ENCODE measurements at regions not wholly inside any gene's neighbourhood (a gene's known extent, or its start where the extent isn't known, plus 50 kb on each side); places are given as distances from the start of the nearest gene placed in this dataset.
"Not testable (repeated sequence)": the region's sequence is repeated elsewhere in the genome, so short reads cannot be mapped to it uniquely, and the experiment has no call there.

DNA sequence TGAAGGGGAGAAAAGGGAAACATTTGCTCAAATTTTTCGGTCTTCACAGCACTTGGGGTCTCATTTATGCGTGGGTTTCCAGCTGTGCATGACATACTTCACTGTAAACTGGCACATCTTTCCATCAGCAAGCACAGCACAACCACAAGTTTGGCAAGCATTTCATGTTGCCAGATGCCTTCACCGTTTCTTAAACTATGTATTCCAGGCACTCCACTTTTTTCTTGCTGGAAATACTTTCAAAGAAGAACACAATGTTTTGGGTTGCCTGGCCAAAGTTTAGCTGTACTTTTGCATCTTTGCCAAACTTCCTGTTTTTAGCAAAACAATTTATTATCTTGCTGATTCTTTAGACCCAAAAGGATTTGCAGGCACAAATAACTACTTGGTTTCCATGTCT, 194.6 kb upstream of the MEIS1 start:
- DNase-seq = no peak

DNA sequence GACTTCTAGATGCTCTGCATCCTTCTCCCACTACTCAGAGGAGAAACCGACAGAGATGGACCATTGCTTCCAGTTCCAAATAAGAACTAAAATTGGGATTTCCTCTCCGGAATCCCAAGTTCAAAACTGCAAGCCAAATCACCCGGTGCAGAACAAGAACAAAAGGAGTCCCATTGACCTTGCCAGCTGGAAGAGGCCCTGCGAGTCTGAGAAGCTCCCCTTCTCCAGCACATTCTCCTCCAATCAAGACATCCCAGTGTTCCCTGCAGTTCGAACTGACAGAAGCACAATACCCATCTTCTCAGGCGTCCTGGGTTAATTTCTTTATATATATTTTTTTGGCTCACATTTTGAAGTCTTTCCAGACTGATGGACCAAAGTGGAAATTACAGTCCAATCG, 195.3 kb upstream of the MEIS1 start:
- DNase-seq = no peak

GRCh38 chr2:66237803-66238379, 197.0 kb upstream of the MEIS1 start:
- DNase-seq = no peak

- no peak for DNase-seq
These were observed 197.8 kb upstream of the MEIS1 start for GRCh38 chr2:66236816-66237802.

DNA sequence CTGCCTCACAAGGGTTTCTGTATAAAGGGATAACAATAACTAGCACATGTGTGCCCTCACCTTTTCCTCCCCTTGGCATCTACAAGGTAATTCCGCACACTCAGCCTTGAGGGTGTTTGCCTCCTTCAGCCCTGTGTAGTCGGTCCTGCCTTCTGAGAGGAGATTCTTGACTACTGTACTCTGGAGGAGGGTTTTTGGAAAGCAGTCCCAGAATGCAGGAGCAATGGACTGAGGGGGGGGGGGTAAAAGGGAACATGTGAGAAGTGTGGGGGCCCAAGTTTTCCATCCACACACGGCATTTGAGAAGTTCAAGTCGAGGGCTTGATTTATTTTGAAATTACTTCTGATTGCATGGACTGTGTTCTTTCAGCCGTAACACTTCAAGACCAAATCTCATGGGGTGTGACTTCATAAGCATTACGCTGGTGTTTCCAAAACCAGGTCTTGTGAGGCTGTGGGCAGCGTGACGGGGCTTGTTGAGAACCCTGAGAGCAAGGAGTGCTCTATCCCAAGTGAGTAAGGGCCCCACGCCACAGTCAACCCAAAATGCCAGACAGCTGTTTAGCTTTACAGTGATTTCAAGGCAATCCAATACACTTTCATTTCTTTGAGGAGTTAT, 198.7 kb upstream of the MEIS1 start:
- DNase-seq = no peak

DNA sequence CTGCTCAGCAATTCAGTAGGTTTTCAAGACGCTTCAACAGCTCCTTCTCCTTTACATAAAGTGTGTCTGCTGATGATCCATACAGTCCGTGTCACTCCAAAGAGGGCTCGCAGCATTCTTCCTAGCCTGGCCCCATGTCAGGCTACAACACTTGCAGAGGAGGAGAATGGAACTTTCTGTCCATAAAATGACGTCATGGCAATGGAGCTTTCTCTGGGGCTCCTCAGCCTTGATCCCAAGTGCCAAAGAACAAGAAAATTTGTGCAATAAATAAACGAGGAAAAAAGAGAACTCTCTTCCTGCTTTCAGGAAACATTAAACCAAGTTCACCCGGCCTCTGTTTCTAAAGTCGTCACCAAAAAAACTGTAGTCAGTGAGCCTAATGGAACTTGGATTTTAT, 199.5 kb upstream of the MEIS1 start:
- no peak for DNase-seq

DNA sequence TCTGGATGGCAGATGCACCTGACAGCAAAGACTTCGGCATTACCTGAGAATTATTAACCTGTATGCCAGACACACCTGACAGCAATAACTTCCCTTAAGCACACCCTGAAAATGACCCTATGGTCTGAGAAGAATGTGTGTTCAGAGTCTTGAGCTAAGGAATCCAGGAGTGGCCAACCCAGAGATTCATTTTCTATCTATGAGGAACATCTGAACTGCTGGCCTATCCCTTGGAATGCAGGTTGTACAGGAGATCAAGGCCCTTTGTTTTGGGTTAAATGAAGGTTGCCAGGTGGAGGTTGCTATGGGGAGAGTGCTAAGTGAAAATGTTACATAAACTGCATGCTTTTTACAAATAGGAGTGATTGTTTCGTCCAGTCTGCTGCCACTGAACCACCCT, 200.9 kb upstream of the MEIS1 start:
- no peak for DNase-seq

DNA sequence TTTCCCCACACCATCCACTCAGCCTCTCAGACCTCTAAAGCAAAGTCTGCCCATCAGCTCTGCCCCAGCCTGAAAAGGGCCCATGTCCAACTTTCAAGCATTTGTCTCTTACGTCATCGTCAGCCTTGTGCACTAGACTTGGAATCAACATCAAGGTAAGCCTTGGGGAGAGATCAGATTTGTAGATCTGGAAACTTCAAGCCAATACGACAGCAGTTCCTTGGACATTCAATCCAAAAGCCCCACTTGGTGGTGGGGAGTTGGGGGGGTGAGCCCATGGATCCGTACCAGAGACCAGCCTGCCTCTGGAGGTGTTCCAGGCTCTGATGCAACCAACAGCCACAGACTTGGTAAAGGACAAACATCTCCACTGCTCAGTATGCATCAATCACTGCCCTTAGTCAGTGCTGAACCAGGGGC, 206.8 kb upstream of the MEIS1 start:
- no peak for DNase-seq

DNA sequence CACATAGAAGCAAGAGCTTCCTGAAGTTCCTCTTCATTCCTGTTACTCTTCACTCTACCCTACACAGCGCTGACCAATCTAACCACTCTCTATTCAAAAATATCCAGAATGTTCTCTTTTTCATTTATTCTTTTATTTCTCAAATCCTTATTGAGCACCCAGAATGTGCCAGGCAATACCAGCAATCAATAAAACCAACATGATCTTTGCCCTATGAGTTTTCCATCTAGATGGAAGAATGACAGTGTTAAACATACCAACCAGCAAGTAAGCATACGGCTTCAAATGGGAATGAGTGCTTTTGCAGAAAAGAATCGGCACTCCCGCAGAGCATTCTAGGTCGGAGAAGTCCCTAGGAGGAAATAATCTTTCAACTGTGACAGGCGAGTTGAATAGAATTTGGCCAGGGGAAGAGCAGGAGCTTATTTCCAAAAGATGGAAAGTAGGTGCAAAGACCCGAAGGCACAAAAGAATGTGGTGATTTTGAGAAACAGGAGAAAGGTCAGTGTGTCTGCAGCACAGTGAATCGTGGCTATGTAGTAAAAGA, 217.8 kb upstream of the MEIS1 start:
- no peak for DNase-seq

GRCh38 chr2:66212749-66213148, 222.2 kb upstream of the MEIS1 start:
- no peak for DNase-seq

GRCh38 chr2:66202586-66202985, 232.3 kb upstream of the MEIS1 start:
- DNase-seq = no peak

GRCh38 chr2:66201242-66201641, 233.7 kb upstream of the MEIS1 start:
- no peak for DNase-seq

DNA sequence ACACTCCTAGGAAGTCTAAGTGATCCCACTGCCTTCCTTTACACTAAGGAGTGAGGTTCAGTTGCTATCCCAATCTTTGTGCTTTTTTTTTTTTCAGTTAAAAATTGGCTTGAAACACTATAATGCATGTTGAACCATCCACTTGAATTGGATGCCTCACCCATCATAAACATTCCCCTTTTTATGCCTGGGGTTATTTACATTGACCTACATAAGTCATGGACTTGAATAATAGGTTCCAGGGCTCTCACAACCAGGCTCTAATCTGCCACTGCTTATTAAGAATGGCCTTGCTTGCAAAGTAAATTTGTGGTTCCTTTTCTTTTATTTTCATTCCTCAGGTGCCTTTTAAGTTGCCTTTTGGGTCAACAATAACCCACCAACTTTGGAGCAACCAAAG, 236.1 kb upstream of the MEIS1 start:
- no peak for DNase-seq

DNA sequence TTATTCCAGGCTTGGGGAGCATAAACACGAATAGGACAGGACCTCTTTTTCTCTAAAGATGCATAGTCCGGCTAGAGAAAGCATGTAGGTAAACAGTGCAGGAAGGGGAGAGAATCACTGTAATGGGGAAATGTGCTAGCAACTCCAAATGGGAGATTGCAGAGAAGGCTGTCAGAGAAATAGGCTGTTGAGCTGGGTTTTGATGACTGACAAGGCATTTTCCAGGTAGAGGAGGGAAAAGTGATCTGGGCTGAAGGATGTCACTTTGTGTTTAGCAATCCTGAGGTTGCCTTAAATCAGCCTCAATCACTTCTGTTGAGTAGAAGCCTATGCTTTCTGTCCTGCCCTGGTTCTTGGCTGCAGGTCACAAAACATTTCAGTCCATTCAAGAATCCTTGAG, 242.0 kb upstream of the MEIS1 start:
- no peak for DNase-seq

DNA sequence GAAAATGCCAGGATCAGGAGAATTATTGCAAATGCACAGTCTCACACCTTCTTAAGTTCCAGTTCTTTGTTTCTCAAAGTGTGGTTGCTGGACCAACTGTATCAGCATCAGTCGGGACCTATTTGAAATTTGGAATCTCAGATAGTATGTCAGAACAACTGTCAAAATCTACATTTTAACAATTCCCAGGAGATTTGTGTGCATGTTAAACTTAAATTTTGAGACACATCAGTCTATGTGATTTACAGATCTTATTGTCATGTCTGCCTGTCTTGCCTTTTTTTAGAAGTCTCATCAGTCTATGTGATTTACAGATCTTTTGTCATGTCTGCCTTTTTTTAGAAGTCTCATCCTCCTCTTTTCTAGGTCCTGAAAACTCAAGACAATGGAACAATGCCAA, 243.6 kb upstream of the MEIS1 start:
- DNase-seq = no peak

DNA sequence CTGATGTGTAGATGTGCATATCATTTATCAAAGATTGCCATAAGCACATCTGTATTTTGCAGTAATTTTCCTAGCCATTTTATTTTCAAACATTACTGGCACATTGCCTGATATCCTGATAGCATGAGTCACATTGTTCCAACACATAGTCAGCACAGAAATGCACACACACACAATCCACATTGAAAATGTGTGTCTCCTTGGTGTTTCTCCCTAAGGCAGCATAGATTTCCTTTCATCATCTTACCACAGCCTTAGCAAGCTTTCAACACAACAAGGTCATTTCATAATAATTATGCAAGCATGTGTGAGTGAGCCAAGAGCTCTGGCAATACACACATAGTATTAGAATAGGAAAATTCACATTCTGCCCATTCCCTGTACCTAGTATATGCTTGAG, 245.4 kb upstream of the MEIS1 start:
- DNase-seq = no peak

DNA sequence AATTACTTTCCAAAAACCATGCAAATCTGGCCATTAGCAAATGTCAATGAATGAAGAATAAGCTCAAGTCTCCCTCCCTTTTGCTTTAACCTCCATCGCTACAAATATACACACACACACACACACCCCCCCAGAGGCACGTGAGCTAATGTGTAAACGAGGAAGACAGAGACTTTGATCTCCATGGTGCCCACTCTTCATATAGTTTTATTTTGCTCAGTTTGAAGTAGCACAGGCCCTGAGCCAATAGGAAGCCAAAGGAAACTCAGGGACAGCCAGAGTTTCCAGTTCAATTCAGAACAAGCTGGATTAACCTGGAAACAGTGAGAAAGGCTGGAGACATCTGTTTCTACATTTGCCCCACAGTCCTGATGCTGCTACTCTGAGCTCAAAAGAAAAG, 248.4 kb upstream of the MEIS1 start:
- no peak for DNase-seq

GRCh38 chr2:66185497-66186054, 249.3 kb upstream of the MEIS1 start:
- no peak for DNase-seq

- DNase-seq = not testable (repeated sequence)
These were observed 257.7 kb upstream of the MEIS1 start for GRCh38 chr2:66177128-66177796.

GRCh38 chr2:66174491-66174890, 260.4 kb upstream of the MEIS1 start:
- no peak for DNase-seq

DNA sequence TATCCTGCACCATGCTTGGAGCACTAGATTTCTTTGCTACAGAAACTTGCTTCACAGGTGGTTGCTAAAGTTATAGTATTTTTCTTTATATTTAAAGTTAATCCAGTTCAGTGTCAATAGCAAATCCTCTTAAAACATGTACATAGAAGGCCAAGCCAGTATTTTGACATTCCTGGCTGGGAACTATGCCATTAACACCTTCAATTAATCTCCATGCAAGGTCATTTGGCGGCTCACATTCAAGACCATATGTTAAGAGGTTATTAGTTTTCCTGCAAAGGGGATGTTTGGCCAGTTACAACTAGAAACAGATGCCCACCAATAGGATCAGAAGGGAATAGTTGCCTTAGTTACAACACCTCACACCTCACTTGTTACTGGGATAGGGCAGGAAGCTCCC, 261.3 kb upstream of the MEIS1 start:
- no peak for DNase-seq

DNA sequence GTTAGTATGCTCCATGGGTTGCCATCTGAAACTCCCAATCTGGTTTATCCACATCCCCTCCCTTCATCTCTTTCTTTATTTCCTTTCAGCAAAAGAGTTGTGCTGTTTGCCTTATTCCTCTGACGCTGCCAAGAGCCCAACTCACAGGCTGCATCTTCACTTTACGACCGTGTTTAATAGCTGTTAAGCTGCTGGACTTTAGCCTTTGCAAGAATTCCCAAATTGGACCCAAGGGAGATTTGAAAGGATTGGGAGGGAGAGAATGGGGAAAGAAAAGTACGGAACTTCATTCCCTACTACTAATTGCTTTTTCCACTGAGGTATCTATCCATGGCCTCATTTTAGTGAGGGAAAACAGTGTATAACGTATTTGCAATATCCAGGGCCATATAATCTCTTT, 263.4 kb upstream of the MEIS1 start:
- DNase-seq = no peak
